Gastroesophageal sphincter (tissue), 3 donors: ENCODE measurements at regions not wholly inside any gene's neighbourhood (a gene's known extent, or its start where the extent isn't known, plus 50 kb on each side); places are given as distances from the start of the nearest gene placed in this dataset.

ENCODE experiments used
- CTCF ChIP-seq, 4 experiments: fragments of 200-600 bp in 2 of 4; fragments of 450-650 bp in 2 of 4; sonication (generic) in 1 of 4; IDR thresholded peaks; one replicate each; pipeline ENCODE4 v1.5.1; 2017 to 2019; ENCODE audit warnings: antibody characterized with exemption in 4 of 4, mild to moderate bottlenecking in 2 of 4, moderate library complexity in 2 of 4
- EP300 ChIP-seq: sonication (generic); formaldehyde crosslinking; IDR thresholded peaks from one replicate; pipeline ENCODE4 v1.6.1; 2017; ENCODE audit warnings: antibody characterized with exemption, mild to moderate bottlenecking
- POLR2A ChIP-seq, 2 donors: fragments of 450-650 bp; IDR thresholded peaks; one replicate each; pipeline ENCODE4 v1.6.1; 2017; ENCODE audit warnings: antibody characterized with exemption in 2 of 2, mild to moderate bottlenecking in 2 of 2, moderate library complexity in 1 of 2
- POLR2AphosphoS5 ChIP-seq: sonication (generic); formaldehyde crosslinking; IDR thresholded peaks from one replicate; pipeline ENCODE4 v1.6.1; 2017; ENCODE audit warnings: antibody characterized with exemption

GRCh38 chr21:41662761-41663160 lies 104.1 kb downstream of the RIPK4 start:
- TF ChIP-seq CTCF (IDR thresholded peaks at IDR 0.05) (no peak), POLR2AphosphoS5 (no peak), POLR2A (IDR thresholded peaks at IDR 0.05) (no peak), EP300 (no peak)
